HUES6 (cell line): ENCODE measurements at regions not wholly inside any gene's neighbourhood (a gene's known extent, or its start where the extent isn't known, plus 50 kb on each side); places are given as distances from the start of the nearest gene placed in this dataset.

ENCODE experiments used
- H3K27ac ChIP-seq: 2 replicates; pipeline ENCODE4 v1.7.0; 2013; ENCODE audit warnings: low read depth, mild to moderate bottlenecking, low read length, inconsistent platforms
- H3K27me3 ChIP-seq: 2 replicates; pipeline ENCODE4 v1.6.1; 2013; ENCODE audit warnings: low read length; ENCODE audit not compliant: control insufficient read depth, insufficient read depth
- H3K36me3 ChIP-seq: 2 replicates; pipeline ENCODE4 v1.6.1; 2013; ENCODE audit warnings: low read length; ENCODE audit not compliant: control insufficient read depth, insufficient read depth
- H3K4me1 ChIP-seq: 2 replicates; pipeline ENCODE4 v1.6.1; 2013; ENCODE audit warnings: low read length; ENCODE audit not compliant: control insufficient read depth, insufficient read depth
- H3K4me3 ChIP-seq: 2 replicates; pipeline ENCODE4 v1.5.1; 2013; ENCODE audit warnings: low read depth, low read length
- H3K9ac ChIP-seq: one replicate; pipeline ENCODE4 v1.6.1; 2013; ENCODE audit warnings: mild to moderate bottlenecking, low read length
- H3K9me3 ChIP-seq: 2 replicates; pipeline ENCODE4 v1.6.1; 2013; ENCODE audit warnings: low read depth, low read length; ENCODE audit not compliant: control insufficient read depth, insufficient read depth

- H3K36me3 ChIP-seq = no peaks in the 10 kb centered on the region
- H3K27ac ChIP-seq = no peak overlapping the region
- H3K27me3 ChIP-seq = no peaks in the 10 kb centered on the region
- H3K4me1 ChIP-seq = peaks cover 4% of the 10 kb centered on the region; the same call in 1 of the 2 replicates
- H3K4me3 ChIP-seq = no peak overlapping the region
- H3K9me3 ChIP-seq = peaks cover 24% of the 10 kb centered on the region
- H3K9ac ChIP-seq = no peak overlapping the region
Observed at GRCh38 chr13:107452833-107453232, 762.5 kb downstream of the LIG4 start.

GRCh38 chr13:107450931-107451330, 764.4 kb downstream of the LIG4 start:
- Histone ChIP-seq H3K27me3 (no peaks in the 10 kb centered on the region), H3K4me3 (no peak overlapping the region), H3K27ac (no peak overlapping the region), H3K36me3 (no peaks in the 10 kb centered on the region), H3K9me3 (peaks cover 24% of the 10 kb centered on the region), H3K9ac (no peak overlapping the region), H3K4me1 (no peaks in the 10 kb centered on the region)

GRCh38 chr13:107450431-107450830, 764.9 kb downstream of the LIG4 start:
- Histone ChIP-seq H3K27me3 (no peaks in the 10 kb centered on the region), H3K27ac (no peak overlapping the region), H3K4me3 (no peak overlapping the region), H3K4me1 (no peaks in the 10 kb centered on the region), H3K9me3 (peaks cover 24% of the 10 kb centered on the region), H3K9ac (no peak overlapping the region), H3K36me3 (no peaks in the 10 kb centered on the region)

GRCh38 chr13:107447591-107447990, 767.7 kb downstream of the LIG4 start:
- Histone ChIP-seq H3K4me3 (no peak overlapping the region), H3K4me1 (no peaks in the 10 kb centered on the region), H3K9me3 (peaks cover 4% of the 10 kb centered on the region; the same call in 1 of the 2 replicates), H3K27ac (no peak overlapping the region), H3K36me3 (no peaks in the 10 kb centered on the region), H3K27me3 (no peaks in the 10 kb centered on the region), H3K9ac (no peak overlapping the region)

GRCh38 chr13:107441279-107441678, 774.1 kb downstream of the LIG4 start:
- no peaks in the 10 kb centered on the region for H3K36me3 ChIP-seq
- H3K9me3 ChIP-seq = no peaks in the 10 kb centered on the region
- H3K9ac ChIP-seq = no peak overlapping the region
- H3K4me3 ChIP-seq = no peak overlapping the region
- no peaks in the 10 kb centered on the region for H3K4me1 ChIP-seq
- no peaks in the 10 kb centered on the region for H3K27me3 ChIP-seq
- no peak overlapping the region for H3K27ac ChIP-seq

GRCh38 chr13:107438251-107438650, 777.1 kb downstream of the LIG4 start:
- Histone ChIP-seq H3K9ac (no peak overlapping the region), H3K27ac (no peak overlapping the region), H3K36me3 (no peaks in the 10 kb centered on the region), H3K4me1 (peaks cover 2% of the 10 kb centered on the region; the same call in 1 of the 2 replicates), H3K4me3 (no peak overlapping the region), H3K9me3 (no peaks in the 10 kb centered on the region), H3K27me3 (no peaks in the 10 kb centered on the region)

GRCh38 chr13:107434347-107434746, 781.0 kb downstream of the LIG4 start:
- no peaks in the 10 kb centered on the region for H3K9me3 ChIP-seq
- no peak overlapping the region for H3K9ac ChIP-seq
- no peak overlapping the region for H3K4me3 ChIP-seq
- H3K27me3 ChIP-seq = no peaks in the 10 kb centered on the region
- peaks cover 2% of the 10 kb centered on the region; the same call in 1 of the 2 replicates for H3K4me1 ChIP-seq
- no peak overlapping the region for H3K27ac ChIP-seq
- H3K36me3 ChIP-seq = no peaks in the 10 kb centered on the region

- H3K4me3 ChIP-seq = no peak overlapping the region
- H3K9me3 ChIP-seq = 0 out of 2 replicates have a peak, but pooled peaks cover 4% of the 10 kb centered on the region
- no peaks in the 10 kb centered on the region for H3K4me1 ChIP-seq
- no peak overlapping the region for H3K27ac ChIP-seq
- no peaks in the 10 kb centered on the region for H3K36me3 ChIP-seq
- no peak overlapping the region for H3K9ac ChIP-seq
- H3K27me3 ChIP-seq = no peaks in the 10 kb centered on the region
Observed at GRCh38 chr13:107427536-107427935, 787.8 kb downstream of the LIG4 start.

- Histone ChIP-seq H3K9ac (no peak overlapping the region), H3K4me3 (no peak overlapping the region), H3K9me3 (0 out of 2 replicates have a peak, but pooled peaks cover 4% of the 10 kb centered on the region), H3K27ac (no peak overlapping the region), H3K36me3 (no peaks in the 10 kb centered on the region), H3K27me3 (no peaks in the 10 kb centered on the region), H3K4me1 (no peaks in the 10 kb centered on the region)
Observed at GRCh38 chr13:107422421-107422820, 792.9 kb downstream of the LIG4 start.

GRCh38 chr13:107421951-107422350, 793.4 kb downstream of the LIG4 start:
- H3K9me3 ChIP-seq = 0 out of 2 replicates have a peak, but pooled peaks cover 4% of the 10 kb centered on the region
- H3K4me3 ChIP-seq = no peak overlapping the region
- H3K9ac ChIP-seq = no peak overlapping the region
- no peaks in the 10 kb centered on the region for H3K27me3 ChIP-seq
- H3K4me1 ChIP-seq = no peaks in the 10 kb centered on the region
- no peak overlapping the region for H3K27ac ChIP-seq
- H3K36me3 ChIP-seq = no peaks in the 10 kb centered on the region

GRCh38 chr13:107421028-107421427, 794.3 kb downstream of the LIG4 start:
- Histone ChIP-seq H3K4me1 (no peaks in the 10 kb centered on the region), H3K9me3 (0 out of 2 replicates have a peak, but pooled peaks cover 4% of the 10 kb centered on the region), H3K9ac (no peak overlapping the region), H3K27ac (no peak overlapping the region), H3K27me3 (no peaks in the 10 kb centered on the region), H3K4me3 (no peak overlapping the region), H3K36me3 (no peaks in the 10 kb centered on the region)

GRCh38 chr13:107413005-107413404, 802.3 kb downstream of the LIG4 start:
- H3K4me1 ChIP-seq = no peaks in the 10 kb centered on the region
- no peaks in the 10 kb centered on the region for H3K9me3 ChIP-seq
- H3K36me3 ChIP-seq = no peaks in the 10 kb centered on the region
- no peak overlapping the region for H3K4me3 ChIP-seq
- no peak overlapping the region for H3K27ac ChIP-seq
- H3K9ac ChIP-seq = no peak overlapping the region
- no peaks in the 10 kb centered on the region for H3K27me3 ChIP-seq
